ENCODE measurements at regions not wholly inside any gene's neighbourhood (a gene's known extent, or its start where the extent isn't known, plus 50 kb on each side); places are given as distances from the start of the nearest gene placed in this dataset.

DNA sequence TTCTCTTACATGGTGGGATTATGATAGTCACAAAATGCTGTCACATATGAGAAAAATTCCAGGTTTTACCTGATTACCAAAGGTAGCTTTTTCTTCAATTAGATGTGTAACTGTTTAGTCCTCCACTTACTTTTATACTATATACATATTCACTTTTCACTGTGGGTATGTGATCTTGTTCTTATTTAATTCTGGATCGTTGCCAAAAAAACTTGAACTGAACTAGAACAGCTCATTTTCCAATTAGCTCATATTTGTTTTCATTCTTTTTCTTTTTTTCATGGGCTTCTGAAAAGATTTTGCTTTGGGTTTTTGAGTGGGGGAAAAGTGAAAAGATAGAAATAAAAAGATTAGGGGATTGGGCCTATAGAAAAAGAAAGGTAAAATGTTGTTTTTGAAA, 291.9 kb downstream of the NDFIP2 start:
- TF ChIP-seq CTCF (IDR thresholded peaks at IDR 0.05; ENCODE audit: insufficient read depth, low read length, poor library complexity, severe bottlenecking), result no peak
- no peak for TF ChIP-seq EZH2phosphoT487 (conservative IDR thresholded peaks at IDR 0.05; ENCODE audit: low read length)

All from SU-DHL-6 (cell line).